CD4-positive, alpha-beta T cell treated with Interleukin-6 for 4 hours (primary cell): ENCODE measurements at regions not wholly inside any gene's neighbourhood (a gene's known extent, or its start where the extent isn't known, plus 50 kb on each side); places are given as distances from the start of the nearest gene placed in this dataset.

Experiments
- DNase-seq: peaks from one replicate; pipeline ENCODE4 v3.0.0-alpha.2; 2020; ENCODE audit warnings: mixed read lengths

DNA sequence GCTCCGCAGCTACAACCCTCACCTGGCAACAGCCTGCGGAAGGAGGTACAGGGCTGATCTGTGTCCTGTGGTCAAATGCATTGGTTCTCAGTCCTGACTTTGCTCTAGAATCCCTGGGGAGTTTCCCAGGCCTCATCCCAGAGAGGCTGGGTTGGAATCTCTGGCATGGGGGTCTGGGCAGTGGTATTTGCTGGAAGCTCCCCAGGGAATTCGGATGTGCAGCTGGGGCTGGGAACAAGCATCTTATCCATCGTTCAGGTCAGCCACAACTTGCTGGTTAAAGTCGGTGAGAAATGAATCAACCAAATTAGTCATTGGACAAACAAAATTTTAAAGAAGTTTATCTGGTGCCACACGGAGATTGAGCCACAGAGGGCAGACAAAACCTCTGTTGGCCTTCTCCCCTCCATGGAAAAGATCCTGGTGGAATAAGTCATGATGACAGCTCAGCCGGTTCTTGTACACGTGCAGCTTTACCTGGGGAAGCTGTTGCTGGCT is 231.2 kb downstream of the FOXL1 start:
- no peak for DNase-seq

DNA sequence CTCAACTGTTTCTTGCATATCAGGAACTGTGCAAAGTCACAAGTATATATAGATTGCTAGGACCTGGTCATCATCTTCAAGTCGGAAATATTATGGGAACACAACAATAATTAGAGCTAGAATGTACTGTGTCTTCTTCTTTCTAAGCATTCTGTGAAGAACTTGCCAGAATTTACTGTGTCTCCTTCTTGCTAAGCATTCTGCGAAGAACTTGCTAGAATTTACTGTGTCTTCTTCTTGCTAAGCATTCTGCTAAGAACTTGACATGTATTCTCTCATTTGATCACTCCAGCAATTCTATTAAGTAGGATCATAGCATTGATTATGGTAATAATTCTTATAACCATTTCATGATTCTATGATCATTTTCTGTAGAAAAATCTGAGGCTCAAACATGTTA is 231.7 kb downstream of the FOXL1 start:
- no peak for DNase-seq

DNA sequence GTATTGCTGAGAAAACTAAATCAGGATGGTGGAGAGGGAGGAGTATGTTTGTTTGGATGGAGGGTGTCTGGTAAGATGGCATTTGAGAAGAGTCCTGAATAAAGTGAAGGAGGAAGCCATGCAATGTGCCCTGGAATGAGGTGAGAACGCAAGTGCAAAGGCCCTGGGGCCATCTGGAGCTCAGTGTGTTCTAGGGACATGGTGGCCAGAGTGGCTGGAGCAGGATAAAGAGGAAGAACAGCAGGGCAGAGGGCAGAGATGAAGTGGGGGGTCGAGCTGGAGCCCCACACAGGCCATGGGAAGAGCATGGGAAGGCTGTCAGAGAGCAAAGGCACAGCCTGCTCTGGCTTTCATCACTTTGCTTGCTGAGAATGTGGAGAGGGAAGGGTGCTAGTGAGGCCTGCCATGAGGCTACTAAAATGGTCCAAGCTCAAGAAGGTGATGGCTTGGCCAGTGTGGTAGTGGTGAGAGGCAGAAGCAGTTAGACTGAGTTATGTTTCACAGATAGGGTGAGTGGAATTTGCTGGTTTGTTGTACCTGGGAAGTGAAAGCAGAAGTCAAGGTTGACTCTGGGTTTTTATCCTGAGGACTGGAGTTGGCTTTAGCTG is 234.1 kb downstream of the FOXL1 start:
- no peak for DNase-seq

DNA sequence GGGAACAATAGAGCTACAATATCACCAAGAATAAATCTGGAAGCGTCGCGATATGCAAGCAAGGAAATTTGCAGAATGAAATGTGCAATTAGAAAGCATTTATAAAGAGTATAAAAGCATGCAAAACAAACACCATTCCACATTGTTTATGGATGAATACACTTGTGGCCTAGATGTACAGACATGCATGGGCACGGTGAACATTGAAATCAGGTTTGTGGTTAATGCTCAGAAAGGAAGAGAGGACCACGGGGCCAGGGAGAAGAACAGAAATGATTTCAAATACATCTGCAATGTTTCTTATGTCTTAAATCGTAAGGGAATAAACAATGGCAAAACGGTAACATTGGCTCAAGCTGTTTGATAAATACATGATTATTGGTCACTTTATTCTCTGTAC is 235.9 kb downstream of the FOXL1 start:
- DNase-seq = no peak

DNA sequence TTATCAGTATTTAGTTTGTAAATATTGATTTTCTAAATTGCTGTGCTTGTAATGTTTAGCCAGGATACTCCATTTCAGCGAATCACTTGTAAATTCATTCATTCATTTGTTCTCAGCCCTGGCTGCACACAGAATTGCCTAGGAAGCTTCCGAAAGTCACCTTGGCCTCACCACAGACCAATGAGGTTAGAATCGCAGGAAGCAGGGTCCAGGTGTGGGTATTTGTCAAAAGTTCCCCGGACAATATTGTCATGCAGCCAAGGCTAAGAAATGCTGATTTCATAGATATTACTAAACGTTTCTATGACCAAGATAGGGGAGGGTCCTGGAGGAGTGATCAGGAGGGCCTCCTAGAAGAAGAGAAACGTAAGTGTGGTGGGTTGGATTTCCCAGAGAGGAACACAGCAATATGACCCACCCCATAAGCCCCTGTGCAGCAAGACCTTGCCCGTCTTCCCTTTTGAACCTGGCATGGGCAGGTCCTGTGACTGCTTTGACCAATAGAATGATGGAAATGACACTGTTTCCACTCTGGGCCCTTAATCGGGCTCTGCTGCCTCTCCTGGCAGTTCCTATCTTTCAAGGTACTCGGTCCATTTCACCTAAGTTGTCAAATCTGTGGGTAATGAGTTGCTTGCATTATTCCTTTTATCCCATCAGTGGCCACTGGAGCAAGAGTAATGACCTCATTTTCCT is 238.7 kb downstream of the FOXL1 start:
- DNase-seq = no peak

DNA sequence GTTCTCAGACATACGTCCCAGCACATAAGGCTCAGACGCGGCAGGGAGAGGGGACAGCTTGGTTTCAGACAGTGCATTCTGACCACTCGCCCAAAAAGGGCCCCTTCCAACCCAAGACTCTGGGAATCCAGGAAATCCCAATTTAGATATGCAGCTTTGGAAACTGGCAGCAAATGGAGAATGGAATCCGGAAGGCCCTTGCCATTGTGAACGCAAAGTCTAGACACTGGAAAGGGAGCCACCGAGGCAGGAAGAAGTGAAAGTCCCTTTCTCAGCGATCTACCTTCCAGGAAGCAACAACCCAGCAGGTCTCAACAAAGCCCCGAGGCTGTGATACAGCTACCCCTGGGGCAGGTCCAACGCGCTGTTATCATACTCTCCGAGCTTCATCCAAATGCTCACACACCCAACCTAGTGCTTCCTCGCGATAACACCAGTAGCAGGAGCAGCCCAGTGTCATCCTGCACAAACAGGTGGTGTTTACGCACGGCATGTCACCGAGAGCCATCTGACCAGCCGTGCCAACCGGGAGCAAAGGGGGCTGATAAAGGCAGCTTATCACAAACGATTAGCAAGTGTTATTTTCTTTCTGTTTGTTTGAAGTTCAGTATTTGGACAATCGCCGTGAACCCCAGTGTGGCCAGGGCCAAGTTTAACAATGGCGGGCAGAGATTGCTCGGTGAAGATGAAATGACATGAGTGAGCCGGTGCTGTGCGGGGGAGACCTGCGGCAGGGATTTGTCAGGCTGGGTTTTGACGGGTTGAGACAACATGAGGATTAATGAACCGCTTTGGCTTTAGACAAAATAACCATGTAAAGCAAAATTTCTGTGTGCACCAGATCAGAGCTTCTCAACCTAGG is 240.6 kb downstream of the FOXL1 start:
- no peak for DNase-seq

DNA sequence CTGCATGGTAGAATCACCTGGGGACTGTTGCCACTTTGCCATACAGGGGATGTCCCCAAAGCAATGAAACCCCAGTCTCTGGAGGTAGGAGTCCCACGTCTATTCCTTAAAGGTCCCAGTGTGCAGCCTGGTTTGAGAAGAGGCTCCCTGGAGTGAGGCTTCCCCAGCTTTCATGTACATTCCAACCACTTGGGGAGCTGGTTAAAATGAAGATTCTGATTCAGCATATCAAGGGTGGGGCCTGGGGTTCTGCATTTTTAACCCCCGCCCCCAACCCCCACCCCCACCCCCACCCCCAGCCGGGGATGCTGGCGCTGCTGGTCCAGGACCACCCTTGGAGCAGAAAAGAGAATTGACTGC is 241.2 kb downstream of the FOXL1 start:
- no peak for DNase-seq

DNA sequence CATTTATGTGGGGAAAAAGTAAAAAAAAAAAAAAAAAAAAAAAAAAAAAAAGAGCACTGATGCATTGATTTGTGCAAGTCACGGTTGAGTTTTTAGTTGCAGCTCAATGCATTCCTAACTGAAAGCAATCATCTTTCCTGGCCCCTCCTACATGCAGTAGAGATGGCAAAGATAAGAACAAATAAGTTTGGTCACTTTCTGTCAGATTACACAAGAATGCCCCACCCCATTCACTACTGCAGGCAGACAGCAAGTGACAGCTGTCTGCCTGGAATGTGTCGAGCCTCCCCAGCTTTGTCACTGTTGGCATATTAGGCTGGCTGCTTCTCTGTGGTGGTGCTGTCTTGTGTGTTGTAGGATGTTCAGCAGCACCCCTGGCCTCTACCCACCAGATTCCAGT is 243.5 kb downstream of the FOXL1 start:
- DNase-seq = no peak

DNA sequence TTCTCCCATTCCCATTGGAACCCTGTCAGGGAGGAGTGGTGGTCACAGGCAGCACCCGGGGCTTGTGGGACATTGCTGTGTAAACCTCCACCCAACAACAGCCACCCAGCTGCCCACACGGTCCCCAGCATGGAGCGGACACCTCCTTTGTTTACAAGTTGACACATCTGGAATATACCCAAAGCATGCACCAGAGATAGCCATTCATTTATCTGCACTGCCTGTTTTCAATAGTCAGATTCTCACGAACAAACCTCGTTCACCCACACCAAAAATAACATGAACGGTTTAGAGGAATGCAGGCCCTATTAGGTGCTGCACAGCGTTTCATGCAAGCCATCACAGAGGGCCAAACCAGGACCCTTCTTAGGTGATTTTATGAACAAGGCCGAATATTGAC is 244.8 kb downstream of the FOXL1 start:
- DNase-seq = no peak

DNA sequence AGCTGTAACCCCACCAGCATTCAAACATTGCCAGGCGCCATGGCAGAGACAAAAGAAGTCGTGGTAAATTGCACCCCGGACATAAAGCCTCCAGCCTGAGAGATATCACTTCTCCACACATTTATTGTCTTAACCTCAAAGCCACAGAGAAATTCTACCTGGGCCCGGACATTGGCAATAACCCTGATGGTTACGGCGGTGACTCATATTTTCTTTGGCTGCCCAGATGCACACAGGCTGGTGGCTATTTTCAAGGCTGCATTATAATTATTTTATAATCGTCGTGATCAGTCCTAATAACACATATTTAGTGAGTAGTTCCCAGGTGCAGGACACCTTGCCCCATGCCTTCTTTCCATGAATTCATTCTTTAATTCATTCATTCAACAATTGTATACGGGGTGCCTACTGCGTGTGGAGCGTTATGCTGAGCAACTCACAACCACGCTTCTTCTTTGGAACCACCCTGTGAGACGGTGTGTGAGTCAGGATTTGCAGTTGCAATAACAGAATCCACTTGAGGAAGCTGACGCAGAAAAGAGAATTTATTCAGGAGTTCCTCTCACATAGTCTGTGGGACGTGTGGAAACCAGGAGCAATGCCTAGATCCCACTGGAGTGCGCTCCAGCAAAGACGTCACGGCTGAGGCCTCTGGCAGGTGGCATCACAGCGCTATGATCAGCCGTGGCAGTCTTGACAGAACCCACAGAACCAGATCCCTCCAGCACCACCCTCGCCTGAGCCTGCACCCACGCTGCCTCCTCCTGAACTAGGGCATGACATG is 245.7 kb downstream of the FOXL1 start:
- DNase-seq = no peak

DNA sequence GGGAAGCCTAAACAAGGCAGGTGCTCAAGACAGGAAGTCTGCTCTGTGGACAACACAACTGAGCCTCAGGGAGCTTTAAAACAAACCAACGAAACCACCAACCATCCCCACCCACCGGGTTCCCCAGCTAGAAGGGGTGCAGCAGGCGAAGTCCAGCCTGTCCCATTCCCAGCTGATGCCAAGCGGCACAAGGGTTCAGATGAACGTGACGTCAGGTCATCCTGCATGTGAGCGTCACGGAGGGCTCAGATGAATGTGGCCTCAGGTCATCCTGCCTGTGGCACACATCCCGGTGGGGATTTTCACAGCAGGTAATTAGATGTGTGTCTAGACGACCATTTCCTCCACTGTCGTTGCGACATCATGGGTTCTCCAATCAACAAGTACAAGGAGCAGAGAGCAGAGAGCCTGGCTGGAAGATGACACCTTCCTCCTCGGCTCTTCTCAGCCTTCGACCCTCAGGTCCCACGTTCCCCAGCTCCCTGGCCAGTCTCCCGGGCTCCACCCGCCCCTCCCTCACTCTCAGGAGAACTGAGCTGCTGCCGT is 246.5 kb downstream of the FOXL1 start:
- no peak for DNase-seq

DNA sequence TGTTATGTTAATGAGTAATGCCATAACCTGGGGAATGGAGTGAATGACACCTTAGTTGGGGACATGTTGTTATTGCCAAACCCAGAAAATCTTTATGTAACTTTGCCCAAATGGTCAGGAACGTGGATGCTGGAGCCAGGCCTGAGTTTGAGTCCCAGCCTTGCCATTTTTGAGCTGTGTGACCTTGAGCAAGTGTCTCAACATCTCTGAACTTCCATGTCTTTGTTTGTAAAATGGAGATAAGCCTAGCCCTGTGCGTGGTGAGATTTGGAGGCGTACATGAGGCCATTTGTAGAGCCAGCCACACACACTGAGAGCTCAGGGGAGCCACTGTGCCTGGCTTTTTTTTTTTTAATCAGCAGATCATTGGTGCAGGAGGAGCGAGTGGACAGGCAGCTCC is 247.3 kb downstream of the FOXL1 start:
- no peak for DNase-seq

DNA sequence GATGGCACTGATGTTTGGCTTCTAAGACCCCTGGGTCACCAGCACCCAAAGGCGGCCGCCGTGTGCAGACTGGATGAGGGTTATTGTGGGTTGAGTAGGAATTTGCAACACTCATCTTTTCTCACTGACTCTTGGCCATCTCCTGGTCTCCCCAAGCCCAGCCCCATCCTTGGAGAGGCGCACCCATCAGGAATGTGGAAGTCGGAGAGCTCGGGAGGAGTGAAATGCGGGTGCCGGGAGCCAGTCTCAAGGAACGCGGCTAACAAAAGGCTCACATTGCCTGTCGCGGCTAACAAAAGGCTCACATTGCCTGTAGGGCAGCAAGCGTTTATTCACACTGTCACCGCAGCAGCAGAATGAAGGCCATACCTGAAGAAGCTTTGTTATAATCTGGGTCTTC is 248.6 kb downstream of the FOXL1 start:
- no peak for DNase-seq

DNA sequence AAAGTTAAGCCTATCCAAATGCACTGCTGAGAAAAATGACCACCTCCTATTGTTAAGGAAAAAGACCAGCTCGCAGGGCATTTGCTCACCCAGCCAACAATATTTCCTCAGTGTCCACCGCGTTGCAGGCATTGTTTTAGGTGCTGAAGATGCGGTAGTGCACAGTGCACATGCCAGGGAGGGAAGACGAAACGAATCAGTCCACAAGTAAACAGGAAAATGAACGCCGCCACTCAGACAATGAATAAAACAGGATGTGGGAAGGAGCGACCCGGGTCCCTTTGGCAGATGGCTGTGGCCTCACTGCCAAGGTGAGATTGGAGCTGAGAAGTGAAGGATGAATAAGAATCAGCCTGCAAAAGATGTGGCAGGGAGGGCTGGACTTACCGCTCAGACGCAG is 249.2 kb downstream of the FOXL1 start:
- no peak for DNase-seq

DNA sequence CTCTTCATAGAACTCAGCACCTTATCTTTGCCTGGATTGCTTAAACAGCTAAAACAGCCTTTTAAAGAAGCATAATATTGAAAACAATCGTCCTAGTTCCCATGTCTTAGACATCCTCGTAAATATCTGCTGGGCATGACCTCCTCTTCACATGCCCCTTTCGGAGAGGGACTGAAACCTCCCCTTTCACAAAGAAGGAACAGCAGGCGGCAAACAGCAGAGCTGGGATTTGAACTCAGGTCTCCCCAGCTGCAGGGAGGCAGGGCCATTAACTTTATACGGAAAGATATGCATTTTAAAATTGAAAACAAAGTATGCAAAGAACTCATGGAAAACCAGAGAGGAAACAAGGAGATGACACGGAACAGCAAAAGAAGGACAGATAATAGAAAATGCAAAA is 249.9 kb downstream of the FOXL1 start:
- DNase-seq = no peak

DNA sequence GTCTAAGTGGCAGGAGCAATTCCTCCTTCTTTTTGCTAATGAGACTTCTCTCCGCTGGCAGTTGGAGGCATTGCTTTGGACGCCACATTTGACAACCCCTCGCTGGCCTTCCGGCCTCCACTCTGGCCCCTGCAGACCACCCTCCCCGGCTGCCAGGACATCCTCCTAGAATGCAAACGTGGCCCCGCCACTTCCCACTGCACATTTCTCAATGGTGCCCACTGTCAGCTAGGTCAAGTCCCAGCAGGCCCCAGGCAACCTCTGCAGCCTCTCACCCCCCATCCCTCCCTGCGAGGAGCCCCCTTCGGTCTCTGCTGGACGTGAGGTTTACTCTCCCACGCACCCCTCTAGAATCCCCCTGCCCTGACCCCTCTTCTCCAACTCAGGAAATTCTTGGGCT is 250.3 kb downstream of the FOXL1 start:
- DNase-seq = no peak

DNA sequence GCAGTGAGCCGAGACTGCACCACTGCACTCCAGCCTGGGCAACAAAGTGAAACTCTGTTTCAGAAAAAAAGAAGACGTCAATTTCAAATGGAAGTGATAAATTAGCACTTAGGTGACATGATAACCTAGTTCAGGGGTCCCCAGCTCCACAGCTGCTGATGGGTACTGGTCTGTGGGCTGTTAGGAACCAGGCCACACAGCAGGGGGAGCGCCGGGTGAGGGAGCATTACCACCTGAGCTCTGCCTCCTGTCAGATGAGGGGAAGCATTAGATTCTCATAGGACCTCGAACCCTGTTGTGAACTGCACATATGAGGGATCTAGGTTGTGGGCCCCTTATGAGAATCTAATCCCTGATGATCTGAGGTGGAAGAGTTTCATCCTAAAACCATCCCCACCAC is 253.0 kb downstream of the FOXL1 start:
- no peak for DNase-seq

DNA sequence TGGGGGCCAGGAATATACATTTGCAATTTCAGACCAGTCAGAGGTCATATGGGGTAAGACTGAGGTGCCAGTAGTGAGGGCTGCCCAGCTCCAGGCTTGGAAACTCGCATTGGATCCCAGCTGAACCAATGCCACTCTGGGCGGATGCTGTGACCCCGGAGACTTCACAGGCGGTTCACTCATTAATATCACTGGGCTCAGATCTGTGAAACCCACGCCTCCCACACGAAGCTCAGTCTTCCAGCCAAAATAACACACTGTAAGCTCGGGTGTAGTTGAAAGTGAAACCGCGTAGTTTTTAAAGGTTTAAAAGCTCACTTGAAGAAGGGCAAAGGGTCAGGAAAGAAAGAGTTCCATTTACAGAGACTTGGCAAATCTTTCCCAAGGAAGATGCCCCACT is 254.8 kb downstream of the FOXL1 start:
- no peak for DNase-seq

DNA sequence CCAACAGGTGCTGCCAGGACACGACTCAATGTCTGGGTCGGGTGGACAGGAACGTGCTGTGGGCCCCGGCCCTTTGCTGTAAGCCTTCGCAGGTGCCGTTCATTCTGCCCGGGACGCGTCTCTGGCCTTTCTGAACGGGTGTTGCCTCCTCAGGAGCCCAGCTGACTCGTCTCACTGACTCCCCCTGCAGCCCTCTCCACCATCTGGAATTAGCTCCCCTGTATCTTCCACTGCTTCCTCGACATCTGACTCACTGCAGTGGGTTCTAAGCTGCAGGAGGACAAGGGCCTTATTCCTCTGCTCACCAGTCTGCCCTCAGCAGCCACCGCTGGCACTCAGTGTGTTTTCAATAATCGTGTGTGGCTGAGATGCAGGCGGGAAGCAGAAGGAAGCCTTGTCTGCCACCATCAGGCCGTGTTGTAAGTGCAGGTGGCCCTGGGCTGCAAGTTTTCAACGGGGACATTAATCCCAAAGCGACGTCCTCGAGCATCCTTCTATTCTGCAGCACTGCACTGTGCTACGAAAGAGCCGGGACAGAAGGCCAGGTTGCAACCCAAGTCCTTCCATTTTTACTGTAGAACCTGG is 256.2 kb downstream of the FOXL1 start:
- DNase-seq = no peak

DNA sequence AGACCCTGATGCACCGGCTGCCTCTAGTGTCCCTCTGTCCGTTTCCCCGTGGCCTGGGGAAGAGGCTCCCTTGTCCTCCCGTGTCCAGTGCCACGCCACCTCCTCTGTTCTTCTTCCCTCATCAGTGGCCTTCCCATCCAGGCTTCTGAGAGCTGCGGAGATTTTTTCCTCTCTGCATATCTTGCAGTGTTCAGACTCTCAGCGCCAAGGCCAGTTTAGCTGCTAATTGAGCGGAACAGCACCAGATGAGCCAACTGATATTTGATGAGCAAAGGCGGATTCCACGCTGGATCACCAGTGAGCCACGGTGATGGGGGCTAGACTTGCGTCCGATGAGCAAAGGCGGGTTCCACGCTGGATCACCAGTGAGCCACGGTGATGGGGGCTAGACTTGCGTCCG is 257.6 kb downstream of the FOXL1 start:
- no peak for DNase-seq

DNA sequence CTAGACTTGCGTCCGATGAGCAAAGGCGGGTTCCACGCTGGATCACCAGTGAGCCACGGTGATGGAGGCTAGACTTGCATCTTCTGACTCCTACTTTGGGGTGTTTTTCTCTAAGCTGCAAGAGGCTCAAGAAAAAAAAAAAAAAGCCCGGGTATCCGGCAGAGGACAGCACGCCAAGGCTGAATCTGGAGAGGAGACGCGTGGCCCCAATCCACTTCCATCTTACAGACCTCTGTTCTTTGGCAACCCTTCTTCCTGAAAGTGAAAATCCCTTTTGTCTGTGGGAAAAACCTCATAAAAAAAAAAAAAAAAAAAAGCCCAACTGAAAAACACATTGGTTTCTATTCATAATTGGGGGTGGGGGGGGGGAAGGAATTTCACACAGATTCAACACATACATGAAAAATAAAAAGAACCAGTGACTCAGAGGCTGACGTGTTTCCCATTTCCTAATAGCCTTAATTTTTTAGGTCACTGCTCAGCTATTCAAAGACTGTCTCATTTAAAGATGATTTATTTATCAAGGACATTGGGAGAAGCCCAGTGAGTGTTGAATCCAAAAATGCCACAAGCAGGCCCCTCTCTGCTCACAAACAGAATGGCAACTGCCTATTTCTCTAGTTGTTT is 258.3 kb downstream of the FOXL1 start:
- no peak for DNase-seq

DNA sequence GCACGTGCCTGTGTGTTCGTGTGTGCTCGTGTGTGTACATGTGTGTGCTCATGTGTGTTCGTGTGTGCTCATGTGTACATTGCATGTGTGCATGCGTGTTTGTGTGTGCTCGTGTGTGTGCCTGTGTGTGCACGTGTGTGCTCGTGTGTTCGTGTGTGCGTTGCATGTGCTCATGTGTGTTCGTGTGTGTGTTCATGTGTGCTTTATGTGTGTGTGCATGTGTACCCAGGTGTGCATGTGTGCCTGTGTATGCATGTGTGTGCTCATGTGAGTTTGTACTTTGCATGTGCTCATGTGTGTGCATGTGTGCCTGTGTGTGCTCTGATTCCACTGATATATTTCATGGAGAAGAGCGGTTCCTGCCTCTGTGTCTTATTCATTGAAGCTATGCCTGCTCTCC is 265.5 kb downstream of the FOXL1 start:
- no peak for DNase-seq
